Choroid plexus epithelial cell (primary cell): ENCODE measurements at regions not wholly inside any gene's neighbourhood (a gene's known extent, or its start where the extent isn't known, plus 50 kb on each side); places are given as distances from the start of the nearest gene placed in this dataset.

Source experiments
- DNase-seq: peaks from one replicate; pipeline ENCODE4 v3.0.0-alpha.2; 2010; ENCODE audit warnings: low read depth
- H3K4me3 ChIP-seq: 2 replicates; pipeline ENCODE4 v1.5.1; 2011; ENCODE audit warnings: low read depth, mild to moderate bottlenecking, control low read depth, low read length, moderate library complexity
- CTCF ChIP-seq: conservative IDR thresholded peaks from 2 replicates; pipeline ENCODE4 v1.5.1; 2011; ENCODE audit warnings: low read depth, mild to moderate bottlenecking, control low read depth, inconsistent platforms, low read length, moderate library complexity

- DNase-seq = no peak
- no peak for TF ChIP-seq CTCF
- H3K4me3 ChIP-seq = no peak overlapping the region
These were observed 188.2 kb downstream of the SHANK2 start for GRCh38 chr11:71064183-71064582.

DNA sequence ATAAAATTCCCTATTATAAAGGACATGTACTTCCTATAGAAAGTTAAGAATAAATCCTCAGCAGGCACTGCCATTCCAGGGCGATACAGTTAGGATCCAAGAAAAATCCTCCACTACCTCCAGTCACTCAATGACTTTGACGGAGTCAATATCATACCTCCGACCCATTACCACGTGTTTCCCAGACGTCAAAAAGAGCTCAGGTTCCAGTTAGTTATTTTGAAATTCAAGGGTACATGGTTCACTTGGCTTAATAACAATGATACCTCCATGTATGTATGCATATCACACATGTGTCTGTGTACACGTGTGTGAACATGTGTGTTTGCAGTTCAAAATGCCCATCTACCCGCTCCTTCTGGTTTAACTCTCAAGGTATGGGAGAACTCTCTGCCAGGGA lies 189.2 kb downstream of the SHANK2 start:
- no peak for DNase-seq
- no peak for TF ChIP-seq CTCF

GRCh38 chr11:71062199-71062598 lies 190.2 kb downstream of the SHANK2 start:
- TF ChIP-seq CTCF = no peak
- DNase-seq = no peak
- no peak overlapping the region for H3K4me3 ChIP-seq

More for the DNA sequence above, 189.2 kb downstream of the SHANK2 start:
- H3K4me3 ChIP-seq = no peak overlapping the region

DNA sequence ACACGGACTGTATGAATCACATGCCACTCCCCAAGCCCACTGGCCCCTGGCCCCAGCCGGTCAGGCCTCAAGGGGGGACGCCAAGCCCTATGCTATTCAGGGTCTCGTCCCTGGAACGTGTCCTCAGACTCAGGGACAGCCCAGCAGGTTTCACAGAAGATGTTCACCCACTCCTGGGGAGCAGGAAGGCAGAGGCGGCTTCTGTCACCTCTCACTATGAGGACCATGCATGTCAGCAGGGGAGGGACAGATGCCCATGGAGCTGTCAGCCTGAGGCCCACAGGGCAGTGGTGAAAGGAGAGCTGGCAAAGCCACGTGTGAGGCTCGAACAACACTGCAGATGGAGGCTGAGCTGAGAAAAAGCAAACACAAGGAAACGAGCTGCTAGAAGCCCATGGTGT lies 192.0 kb downstream of the SHANK2 start:
- no peak for DNase-seq
- H3K4me3 ChIP-seq = no peak overlapping the region
- no peak for TF ChIP-seq CTCF

DNA sequence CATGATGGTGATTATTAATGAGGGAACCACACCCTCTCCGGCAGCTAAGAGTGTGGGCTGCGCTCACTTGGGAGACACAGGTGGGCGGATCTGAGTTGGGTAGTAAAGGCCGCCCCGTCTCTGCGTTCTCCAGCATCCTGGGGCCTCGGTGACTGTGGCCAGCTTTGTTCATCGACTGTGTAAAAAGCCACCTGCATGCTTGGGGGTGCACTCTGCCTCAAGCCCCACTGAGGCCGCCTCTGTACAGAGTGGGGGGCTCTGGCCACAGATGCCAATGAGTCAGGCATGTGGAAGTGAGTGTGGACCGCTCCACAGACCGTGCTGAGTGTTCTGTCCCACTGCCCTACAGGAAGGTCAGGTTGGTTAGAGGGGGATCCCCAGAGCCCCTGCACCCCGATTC lies 192.7 kb downstream of the SHANK2 start:
- no peak overlapping the region for H3K4me3 ChIP-seq
- TF ChIP-seq CTCF = no peak
- DNase-seq = no peak

DNA sequence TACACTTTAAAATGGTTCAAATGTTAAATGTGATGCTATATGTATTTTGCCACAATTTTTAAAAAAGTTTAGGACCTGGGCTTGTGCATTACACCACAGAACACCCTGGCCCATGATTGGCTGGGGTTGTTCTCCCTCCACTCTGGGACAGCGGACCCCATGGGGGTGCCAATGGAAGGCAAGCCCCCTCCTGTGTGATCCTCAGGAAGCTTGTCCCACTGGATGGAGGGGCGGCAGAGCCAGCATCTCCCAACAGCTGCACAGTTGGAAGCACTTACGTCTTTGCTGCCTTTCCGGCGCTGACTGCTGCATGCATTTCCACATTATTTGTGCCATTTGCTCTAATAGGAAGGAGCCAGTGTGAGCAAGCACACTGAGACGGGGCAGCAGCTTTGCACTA lies 196.5 kb downstream of the SHANK2 start:
- no peak for TF ChIP-seq CTCF
- DNase-seq = no peak
- H3K4me3 ChIP-seq = no peak overlapping the region
